SK-N-SH (cell line): ENCODE measurements at regions not wholly inside any gene's neighbourhood (a gene's known extent, or its start where the extent isn't known, plus 50 kb on each side); places are given as distances from the start of the nearest gene placed in this dataset.

Experiments used
- CTCF ChIP-seq: fragments of 200-600 bp; sonication (generic); IDR thresholded peaks from 2 replicates; pipeline ENCODE4 v1.6.1; 2017; ENCODE audit warnings: antibody characterized with exemption, mild to moderate bottlenecking, moderate library complexity
- REST ChIP-seq: IDR thresholded peaks from 2 replicates; pipeline ENCODE4 v1.6.1; 2012; ENCODE audit warnings: mild to moderate bottlenecking, low read depth, low read length, moderate library complexity

- TF ChIP-seq REST (no peak), CTCF (no peak)
Measured at GRCh38 chr2:225309516-225309915, 90.0 kb upstream of the NYAP2 start.
